GM10266 (cell line): ENCODE measurements at regions not wholly inside any gene's neighbourhood (a gene's known extent, or its start where the extent isn't known, plus 50 kb on each side); places are given as distances from the start of the nearest gene placed in this dataset.

Experiments used
- DNase-seq: peaks from one replicate; pipeline ENCODE4 v3.0.0; 2012; ENCODE audit errors: extremely low spot score
- TF ChIP-seq, protein P1 (sequence below): IDR thresholded peaks from 2 replicates; pipeline ENCODE4 v1.5.1; 2012; ENCODE audit warnings: mild to moderate bottlenecking, low read depth; ENCODE audit not compliant: control insufficient read depth, insufficient read depth; ENCODE audit errors: missing control alignments

DNA sequence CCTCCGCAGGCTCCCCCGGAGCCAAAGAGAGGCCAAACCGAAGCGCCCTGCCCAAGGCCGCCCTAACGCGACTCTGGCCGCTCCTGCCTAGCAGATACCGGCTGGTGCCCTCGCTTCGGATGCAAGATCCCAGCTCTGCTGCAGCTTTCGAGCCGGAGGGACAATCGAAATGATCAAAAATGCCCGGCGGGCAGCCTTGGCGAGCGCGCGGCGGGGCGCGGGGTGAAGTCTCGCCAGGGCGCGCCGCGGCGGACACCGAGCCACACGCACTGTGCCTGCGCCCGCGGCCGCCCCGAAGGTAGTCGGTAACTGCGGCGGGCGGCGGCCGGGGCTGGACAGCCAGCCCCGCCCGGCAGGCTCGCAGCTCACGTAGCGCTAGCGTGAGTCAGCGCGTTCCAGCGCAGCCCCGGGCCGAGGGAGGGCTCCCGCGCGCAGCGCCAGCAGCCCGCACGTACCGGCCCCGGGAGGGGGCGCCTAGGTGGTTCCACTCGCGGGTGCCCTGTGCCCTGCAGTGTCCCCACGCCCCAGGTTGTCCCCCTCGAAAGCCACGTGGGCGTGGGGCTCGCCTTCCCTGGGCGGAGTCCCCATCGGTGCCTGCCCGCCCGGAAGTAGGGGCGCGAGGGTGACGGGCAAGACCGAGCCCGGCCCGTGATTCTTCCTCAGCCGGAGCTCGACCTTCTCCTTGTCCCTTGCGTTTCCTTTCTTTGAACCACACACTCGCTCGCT, 109.2 kb upstream of the EGLN3 start:
- DNase-seq = peak; percentile 68
- TF ChIP-seq, protein P1, sequence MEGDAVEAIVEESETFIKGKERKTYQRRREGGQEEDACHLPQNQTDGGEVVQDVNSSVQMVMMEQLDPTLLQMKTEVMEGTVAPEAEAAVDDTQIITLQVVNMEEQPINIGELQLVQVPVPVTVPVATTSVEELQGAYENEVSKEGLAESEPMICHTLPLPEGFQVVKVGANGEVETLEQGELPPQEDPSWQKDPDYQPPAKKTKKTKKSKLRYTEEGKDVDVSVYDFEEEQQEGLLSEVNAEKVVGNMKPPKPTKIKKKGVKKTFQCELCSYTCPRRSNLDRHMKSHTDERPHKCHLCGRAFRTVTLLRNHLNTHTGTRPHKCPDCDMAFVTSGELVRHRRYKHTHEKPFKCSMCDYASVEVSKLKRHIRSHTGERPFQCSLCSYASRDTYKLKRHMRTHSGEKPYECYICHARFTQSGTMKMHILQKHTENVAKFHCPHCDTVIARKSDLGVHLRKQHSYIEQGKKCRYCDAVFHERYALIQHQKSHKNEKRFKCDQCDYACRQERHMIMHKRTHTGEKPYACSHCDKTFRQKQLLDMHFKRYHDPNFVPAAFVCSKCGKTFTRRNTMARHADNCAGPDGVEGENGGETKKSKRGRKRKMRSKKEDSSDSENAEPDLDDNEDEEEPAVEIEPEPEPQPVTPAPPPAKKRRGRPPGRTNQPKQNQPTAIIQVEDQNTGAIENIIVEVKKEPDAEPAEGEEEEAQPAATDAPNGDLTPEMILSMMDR = peak; percentile 36

- TF ChIP-seq, protein P1 = no peak
- no peak for DNase-seq
Measured at GRCh38 chr14:34059037-34059924, 108.4 kb upstream of the EGLN3 start.

GRCh38 chr14:34058510-34058909, 107.6 kb upstream of the EGLN3 start:
- TF ChIP-seq, protein P1 = no peak
- no peak for DNase-seq

GRCh38 chr14:34056046-34056445, 105.2 kb upstream of the EGLN3 start:
- TF ChIP-seq, protein P1 = no peak
- no peak for DNase-seq

- TF ChIP-seq, protein P1 = no peak
- no peak for DNase-seq
Measured at GRCh38 chr14:34055157-34055950, 104.5 kb upstream of the EGLN3 start.

- TF ChIP-seq, protein P1 = no peak
Measured at GRCh38 chr14:34053666-34054065, 102.8 kb upstream of the EGLN3 start.

More at GRCh38 chr14:34053666-34054065, 102.8 kb upstream of the EGLN3 start:
- DNase-seq = no peak
